MM.1S (cell line): ENCODE measurements at regions not wholly inside any gene's neighbourhood (a gene's known extent, or its start where the extent isn't known, plus 50 kb on each side); places are given as distances from the start of the nearest gene placed in this dataset.

ENCODE experiments used
- CTCF ChIP-seq: fragments of 300-600 bp; sonication (generic); IDR thresholded peaks from 2 replicates; pipeline ENCODE4 v1.5.1; 2016; ENCODE audit warnings: antibody characterized with exemption, low read length, mixed read lengths
- EZH2phosphoT487 ChIP-seq: fragments of 300-600 bp; sonication (generic); IDR thresholded peaks from 2 replicates; pipeline ENCODE4 v1.6.1; 2018; ENCODE audit warnings: antibody characterized with exemption, low read length

GRCh38 chr14:104262515-104263514 lies 124.4 kb downstream of the KIF26A start:
- TF ChIP-seq CTCF (no peak), EZH2phosphoT487 (no peak)
